Activated T-cell treated with anti-CD3 and anti-CD28 coated beads, Interleukin-2, amount 50 U/mL, for 24 hours (primary cell): ENCODE measurements at regions not wholly inside any gene's neighbourhood (a gene's known extent, or its start where the extent isn't known, plus 50 kb on each side); places are given as distances from the start of the nearest gene placed in this dataset.
"Not testable (repeated sequence)": the region's sequence is repeated elsewhere in the genome, so short reads cannot be mapped to it uniquely, and the experiment has no call there.

ENCODE experiments used
- DNase-seq: peaks from one replicate; pipeline ENCODE4 v3.0.0-alpha.2; 2020
- H3K27ac Mint-ChIP-seq: 2 replicates; pipeline ENCODE4 v1.8.0; 2020; ENCODE audit warnings: mild to moderate bottlenecking, mixed read lengths
- H3K27me3 Mint-ChIP-seq: 2 replicates; pipeline ENCODE4 v1.8.0; 2020; ENCODE audit warnings: mixed read lengths
- H3K36me3 Mint-ChIP-seq: 2 replicates; pipeline ENCODE4 v1.8.0; 2020; ENCODE audit warnings: low read depth, mixed read lengths
- H3K4me1 Mint-ChIP-seq: 2 replicates; pipeline ENCODE4 v1.8.0; 2020; ENCODE audit warnings: low read depth, mixed read lengths
- H3K4me3 Mint-ChIP-seq: 2 replicates; pipeline ENCODE4 v1.8.0; 2020; ENCODE audit warnings: mild to moderate bottlenecking, moderate library complexity, mixed read lengths
- H3K9me3 Mint-ChIP-seq: 2 replicates; pipeline ENCODE4 v1.8.0; 2020; ENCODE audit warnings: mixed read lengths

GRCh38 chr13:33418224-33418953 lies 132.8 kb upstream of the STARD13 start:
- not testable (repeated sequence) for H3K4me1 Mint-ChIP-seq, H3K27ac Mint-ChIP-seq, H3K36me3 Mint-ChIP-seq, H3K9me3 Mint-ChIP-seq, DNase-seq, H3K4me3 Mint-ChIP-seq
- H3K27me3 Mint-ChIP-seq: peaks cover 28% of the 10 kb centered on the region

- not testable (repeated sequence) for DNase-seq, H3K4me1 Mint-ChIP-seq, H3K4me3 Mint-ChIP-seq, H3K27ac Mint-ChIP-seq, H3K36me3 Mint-ChIP-seq, H3K9me3 Mint-ChIP-seq
- H3K27me3 Mint-ChIP-seq: peaks cover 24% of the 10 kb centered on the region
Measured at GRCh38 chr13:33420117-33420516, 134.6 kb upstream of the STARD13 start.

DNA sequence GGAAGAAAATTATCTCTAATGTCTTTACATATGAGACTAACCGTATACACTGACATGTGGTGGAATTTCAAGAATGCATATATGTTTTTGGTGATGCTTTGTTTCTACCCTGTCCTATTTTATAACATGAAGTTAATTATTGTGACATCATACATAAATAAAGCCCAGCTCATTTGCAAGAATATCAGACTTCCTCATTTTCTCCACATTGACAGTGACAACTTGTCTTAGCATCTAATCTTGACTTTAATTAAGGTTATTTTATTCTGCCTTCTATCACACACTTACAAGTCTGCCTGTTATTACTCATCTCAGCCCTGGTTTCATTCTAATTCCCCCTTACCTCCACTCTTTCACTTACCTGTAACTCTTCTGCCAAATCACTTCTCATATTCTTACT lies 140.6 kb upstream of the STARD13 start:
- Mint-ChIP-seq H3K27ac (no peak overlapping the region), H3K27me3 (peaks cover 6% of the 10 kb centered on the region), H3K9me3 (no peaks in the 10 kb centered on the region), H3K36me3 (no peaks in the 10 kb centered on the region), H3K4me3 (no peak overlapping the region), H3K4me1 (no peaks in the 10 kb centered on the region)
- DNase-seq: no peak

DNA sequence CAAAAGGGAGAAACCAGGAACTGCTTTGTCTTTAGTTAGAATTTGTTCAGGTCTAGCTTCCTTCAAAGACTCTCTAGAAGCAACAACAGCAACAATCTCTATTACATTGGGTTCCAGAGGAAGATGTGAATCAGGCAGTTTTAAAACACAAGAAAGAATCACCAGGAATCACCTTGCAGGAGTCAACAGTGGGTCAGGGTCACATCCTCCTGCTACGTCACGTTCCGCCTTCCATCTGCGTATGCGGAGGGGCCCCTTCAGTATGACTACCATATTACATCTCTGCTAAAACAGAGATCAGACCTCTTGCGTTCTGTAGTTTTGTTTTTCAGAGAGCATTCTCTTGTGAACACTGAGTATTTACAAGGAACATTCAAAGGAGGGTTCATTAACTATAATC lies 147.8 kb upstream of the STARD13 start:
- Mint-ChIP-seq H3K36me3 (no peaks in the 10 kb centered on the region), H3K9me3 (no peaks in the 10 kb centered on the region), H3K4me3 (no peak overlapping the region), H3K4me1 (no peaks in the 10 kb centered on the region), H3K27me3 (peaks cover 3% of the 10 kb centered on the region), H3K27ac (no peak overlapping the region)
- no peak for DNase-seq

- Mint-ChIP-seq H3K9me3 (no peaks in the 10 kb centered on the region), H3K4me1 (no peaks in the 10 kb centered on the region), H3K4me3 (no peak overlapping the region), H3K36me3 (no peaks in the 10 kb centered on the region), H3K27ac (no peak overlapping the region), H3K27me3 (no peaks in the 10 kb centered on the region)
- DNase-seq: no peak
Measured at GRCh38 chr13:33434676-33435075, 149.1 kb upstream of the STARD13 start.

- Mint-ChIP-seq H3K27me3 (peaks cover under 1% of the 10 kb centered on the region), H3K4me1 (no peaks in the 10 kb centered on the region), H3K36me3 (no peaks in the 10 kb centered on the region), H3K27ac (no peak overlapping the region), H3K4me3 (no peak overlapping the region), H3K9me3 (no peaks in the 10 kb centered on the region)
- DNase-seq: no peak
Measured at GRCh38 chr13:33435207-33435606, 149.7 kb upstream of the STARD13 start.

- H3K9me3 Mint-ChIP-seq: no peaks in the 10 kb centered on the region
- no peak for DNase-seq
- H3K27me3 Mint-ChIP-seq: peaks cover 14% of the 10 kb centered on the region
- H3K27ac Mint-ChIP-seq: no peak overlapping the region
- H3K4me3 Mint-ChIP-seq: no peak overlapping the region
- H3K36me3 Mint-ChIP-seq: no peaks in the 10 kb centered on the region
- no peaks in the 10 kb centered on the region for H3K4me1 Mint-ChIP-seq
Measured at GRCh38 chr13:33438918-33439317, 153.4 kb upstream of the STARD13 start.

DNA sequence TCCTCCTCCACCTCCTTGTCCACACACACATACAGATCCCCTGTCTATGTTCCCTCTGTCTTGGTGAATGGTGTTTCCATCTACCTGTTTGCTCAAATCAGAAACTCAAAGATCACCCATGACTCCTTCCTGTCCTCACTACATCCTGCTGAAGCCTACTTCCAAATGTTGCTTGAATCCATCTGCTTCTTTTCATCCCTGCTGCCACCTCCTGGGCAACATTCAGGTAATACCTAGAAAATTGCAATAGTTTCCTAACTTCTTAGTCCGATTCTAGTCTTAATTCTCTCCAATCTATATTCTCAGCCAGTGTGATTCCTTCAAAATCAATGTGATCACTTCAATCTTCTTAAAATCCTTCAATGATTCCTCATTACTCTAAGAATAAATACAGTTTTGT lies 155.5 kb upstream of the STARD13 start:
- no peaks in the 10 kb centered on the region for H3K4me1 Mint-ChIP-seq
- no peaks in the 10 kb centered on the region for H3K36me3 Mint-ChIP-seq
- H3K27ac Mint-ChIP-seq: no peak overlapping the region
- peaks cover 14% of the 10 kb centered on the region for H3K27me3 Mint-ChIP-seq
- H3K9me3 Mint-ChIP-seq: no peaks in the 10 kb centered on the region
- DNase-seq: no peak
- no peak overlapping the region for H3K4me3 Mint-ChIP-seq

DNA sequence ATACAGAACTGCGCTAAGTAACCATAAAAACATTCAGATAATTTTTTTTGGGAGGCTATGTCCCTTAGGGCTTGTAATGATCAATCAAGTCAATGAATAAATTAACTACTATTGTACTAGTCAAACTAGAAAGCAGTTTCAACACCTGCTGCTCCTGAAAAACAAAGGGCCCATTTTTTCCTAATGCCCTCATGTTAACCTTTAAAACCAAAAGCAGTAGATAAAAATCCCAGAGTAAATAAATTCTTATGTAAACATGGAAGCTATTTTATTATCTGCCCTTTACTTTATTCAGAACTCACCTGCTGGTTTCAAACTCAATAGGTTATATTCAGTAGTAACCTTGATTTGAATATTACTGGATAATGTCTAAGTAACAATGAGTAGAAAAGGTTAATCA lies 159.5 kb upstream of the STARD13 start:
- no peak overlapping the region for H3K27ac Mint-ChIP-seq
- no peak for DNase-seq
- H3K27me3 Mint-ChIP-seq: peaks cover 22% of the 10 kb centered on the region
- no peaks in the 10 kb centered on the region for H3K36me3 Mint-ChIP-seq
- no peaks in the 10 kb centered on the region for H3K9me3 Mint-ChIP-seq
- no peaks in the 10 kb centered on the region for H3K4me1 Mint-ChIP-seq
- H3K4me3 Mint-ChIP-seq: no peak overlapping the region

DNA sequence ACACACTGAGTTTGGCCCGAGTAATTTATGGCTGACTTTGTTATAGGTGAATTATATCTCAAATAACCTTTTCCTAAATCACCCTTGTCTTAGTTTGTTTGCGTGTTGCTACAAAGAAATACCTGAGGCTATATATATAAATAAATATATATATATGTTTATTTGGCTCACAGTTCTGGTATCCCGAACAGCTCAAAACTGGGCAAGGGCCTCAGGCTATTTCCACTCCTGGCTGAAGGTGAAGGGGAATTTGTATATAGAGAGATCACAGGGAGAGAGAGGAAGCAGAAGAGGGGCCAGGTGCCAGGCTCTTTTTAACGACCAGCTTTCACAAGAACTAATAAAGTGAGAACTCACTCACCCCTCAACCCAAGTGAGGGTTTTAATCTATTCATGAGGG lies 159.9 kb upstream of the STARD13 start:
- H3K4me3 Mint-ChIP-seq: no peak overlapping the region
- no peaks in the 10 kb centered on the region for H3K36me3 Mint-ChIP-seq
- no peaks in the 10 kb centered on the region for H3K4me1 Mint-ChIP-seq
- H3K27me3 Mint-ChIP-seq: peaks cover 18% of the 10 kb centered on the region
- no peak overlapping the region for H3K27ac Mint-ChIP-seq
- DNase-seq: no peak
- no peaks in the 10 kb centered on the region for H3K9me3 Mint-ChIP-seq

GRCh38 chr13:33446821-33447725 lies 161.5 kb upstream of the STARD13 start:
- peaks cover 11% of the 10 kb centered on the region for H3K27me3 Mint-ChIP-seq
- H3K4me3 Mint-ChIP-seq: no peak overlapping the region
- no peaks in the 10 kb centered on the region for H3K4me1 Mint-ChIP-seq
- no peak for DNase-seq
- H3K9me3 Mint-ChIP-seq: no peaks in the 10 kb centered on the region
- no peak overlapping the region for H3K27ac Mint-ChIP-seq
- no peaks in the 10 kb centered on the region for H3K36me3 Mint-ChIP-seq

DNA sequence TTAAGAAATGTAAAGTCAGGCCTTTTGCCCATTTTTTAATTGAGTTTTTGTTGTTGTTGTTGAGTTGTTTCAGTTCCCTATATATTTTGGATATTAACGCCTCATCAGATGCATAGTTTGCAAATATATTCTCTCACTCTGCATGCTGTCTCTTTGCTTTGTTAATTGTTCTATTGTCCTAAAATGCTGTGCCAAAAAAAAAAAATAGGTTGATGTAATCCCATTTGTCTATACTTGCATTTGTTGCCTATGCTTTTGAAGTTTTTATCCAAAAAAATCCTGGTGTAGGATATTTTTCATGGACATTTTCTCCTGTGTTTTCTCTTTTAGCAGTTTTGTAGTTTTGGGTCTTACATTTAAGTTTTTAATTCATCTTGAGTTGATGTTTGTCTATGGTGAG lies 163.3 kb upstream of the STARD13 start:
- no peak for DNase-seq
- H3K9me3 Mint-ChIP-seq: no peaks in the 10 kb centered on the region
- H3K4me3 Mint-ChIP-seq: no peak overlapping the region
- no peak overlapping the region for H3K27ac Mint-ChIP-seq
- H3K4me1 Mint-ChIP-seq: no peaks in the 10 kb centered on the region
- no peaks in the 10 kb centered on the region for H3K36me3 Mint-ChIP-seq
- H3K27me3 Mint-ChIP-seq: peaks cover 8% of the 10 kb centered on the region

- H3K36me3 Mint-ChIP-seq: no peaks in the 10 kb centered on the region
- H3K9me3 Mint-ChIP-seq: no peaks in the 10 kb centered on the region
- H3K27me3 Mint-ChIP-seq: peaks cover 8% of the 10 kb centered on the region
- no peak overlapping the region for H3K27ac Mint-ChIP-seq
- no peaks in the 10 kb centered on the region for H3K4me1 Mint-ChIP-seq
- DNase-seq: no peak
- no peak overlapping the region for H3K4me3 Mint-ChIP-seq
Measured at GRCh38 chr13:33450956-33451709, 165.6 kb upstream of the STARD13 start.

- peaks cover 7% of the 10 kb centered on the region for H3K27me3 Mint-ChIP-seq
- H3K36me3 Mint-ChIP-seq: no peaks in the 10 kb centered on the region
Measured at GRCh38 chr13:33452873-33453517, 167.4 kb upstream of the STARD13 start.

More at GRCh38 chr13:33452873-33453517, 167.4 kb upstream of the STARD13 start:
- no peak overlapping the region for H3K27ac Mint-ChIP-seq
- no peaks in the 10 kb centered on the region for H3K9me3 Mint-ChIP-seq
- no peaks in the 10 kb centered on the region for H3K4me1 Mint-ChIP-seq
- no peak for DNase-seq
- no peak overlapping the region for H3K4me3 Mint-ChIP-seq
